NCI-H2171 treated with DMSO at 0.1 percent for 48 hours (cell line): ENCODE measurements at regions not wholly inside any gene's neighbourhood (a gene's known extent, or its start where the extent isn't known, plus 50 kb on each side); places are given as distances from the start of the nearest gene placed in this dataset.
"Not testable (repeated sequence)": the region's sequence is repeated elsewhere in the genome, so short reads cannot be mapped to it uniquely, and the experiment has no call there.

Experiments
- DNase-seq: peaks from one replicate; lab custom pipeline; 2025; lab: John Stamatoyannopoulos, UW

- DNase-seq, result no peak
These were observed 223.0 kb upstream of the EGLN3 start for GRCh38 chr14:34173916-34174315.

DNA sequence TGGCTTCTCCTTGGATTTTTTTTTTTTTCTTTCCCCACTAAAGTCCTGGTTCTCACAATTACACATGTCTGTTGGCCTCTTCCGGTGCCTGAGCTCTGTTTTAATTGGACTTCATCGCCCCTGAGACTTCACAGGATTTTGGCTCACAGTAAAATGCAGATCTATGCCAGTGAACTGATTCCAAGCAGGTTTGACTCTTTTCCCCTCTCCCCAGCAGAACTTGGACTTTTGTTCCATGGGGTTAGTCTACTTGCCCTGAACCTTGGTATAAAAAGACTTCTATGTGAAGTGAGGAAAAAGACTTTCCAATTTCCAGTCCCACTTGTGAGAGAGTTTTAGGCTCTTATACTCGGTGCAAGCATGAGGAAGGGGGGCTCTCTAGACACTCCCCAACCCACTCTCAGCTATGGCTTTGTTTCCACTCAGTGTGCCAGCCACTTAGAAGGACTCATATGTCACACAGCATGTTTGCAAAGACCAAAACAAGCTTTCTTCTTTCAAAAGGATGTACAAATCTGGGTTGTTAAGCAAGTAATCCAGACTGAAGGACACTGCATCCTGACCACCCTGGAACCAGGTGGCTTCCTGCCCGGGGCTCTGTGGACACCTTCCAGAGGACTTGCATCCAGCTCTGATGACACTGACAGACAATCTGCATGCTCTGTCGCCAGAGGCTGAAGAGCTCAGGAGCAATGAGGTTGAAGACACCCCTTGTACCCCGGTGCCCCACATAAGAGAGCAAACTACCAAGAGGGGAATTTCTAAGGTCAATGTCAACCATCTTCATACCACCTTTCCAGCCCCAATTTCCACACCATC is 221.9 kb upstream of the EGLN3 start:
- no peak for DNase-seq

DNA sequence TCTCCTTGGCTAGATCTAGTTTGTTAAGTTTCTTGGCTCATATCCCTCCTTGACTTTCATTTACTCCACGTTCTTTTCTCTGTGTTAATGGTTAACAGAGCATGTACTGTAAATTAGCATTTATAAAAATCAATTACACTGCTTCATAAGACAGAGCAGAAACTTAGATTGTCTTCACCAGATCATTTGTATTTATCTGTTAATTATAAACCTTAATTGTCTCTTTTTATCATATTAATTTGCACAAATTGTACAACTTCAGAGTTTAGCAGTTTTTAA is 221.2 kb upstream of the EGLN3 start:
- no peak for DNase-seq

GRCh38 chr14:34171431-34172172 is 220.7 kb upstream of the EGLN3 start:
- DNase-seq, result no peak

DNA sequence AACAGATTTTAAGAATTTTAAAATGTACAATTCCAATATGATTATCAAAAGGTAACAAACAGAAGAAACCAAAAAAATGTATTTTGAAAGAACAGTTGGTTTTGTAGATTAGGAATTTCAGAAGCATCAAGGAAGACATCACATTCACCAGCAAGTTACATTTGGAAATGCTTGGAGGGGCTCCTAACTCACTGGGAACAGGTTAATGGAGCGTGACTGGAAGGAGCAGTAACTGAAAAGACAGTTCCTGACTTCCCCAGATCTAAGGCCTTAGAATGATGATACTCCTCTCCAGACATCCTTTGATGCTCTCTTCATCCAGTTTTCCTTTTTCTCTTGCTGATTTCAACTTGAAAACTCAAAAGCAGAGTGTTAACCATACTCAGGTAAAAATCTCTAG is 220.0 kb upstream of the EGLN3 start:
- DNase-seq, result peak; percentile 14

GRCh38 chr14:34169561-34169960 is 218.7 kb upstream of the EGLN3 start:
- DNase-seq, result no peak

GRCh38 chr14:34168656-34169055 is 217.8 kb upstream of the EGLN3 start:
- no peak for DNase-seq

DNA sequence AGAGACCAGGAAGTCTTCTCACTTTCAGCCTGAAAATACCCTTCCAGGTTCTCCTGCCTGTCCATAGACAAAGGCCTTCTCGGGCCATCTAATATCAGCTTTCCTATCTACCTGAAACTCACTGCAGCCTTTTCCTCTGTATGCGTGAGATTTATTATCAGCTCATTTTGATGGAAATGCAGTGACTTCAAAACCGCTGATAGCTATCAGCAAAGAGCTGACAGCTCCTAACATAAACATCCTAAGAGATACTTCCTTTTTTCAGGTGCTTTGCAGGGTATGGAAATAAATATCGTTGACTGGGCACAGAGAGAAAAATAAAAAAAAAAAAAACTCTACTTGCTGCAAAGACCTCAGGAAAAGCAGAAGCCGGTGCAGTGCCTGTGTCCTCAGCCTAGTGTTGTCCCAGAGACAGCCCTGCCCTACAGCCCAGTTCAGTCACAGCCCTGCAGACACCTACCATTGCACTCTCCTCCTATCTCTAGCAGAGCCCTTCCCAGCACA is 215.0 kb upstream of the EGLN3 start:
- no peak for DNase-seq

- no peak for DNase-seq
These were observed 213.4 kb upstream of the EGLN3 start for GRCh38 chr14:34164162-34164864.

DNA sequence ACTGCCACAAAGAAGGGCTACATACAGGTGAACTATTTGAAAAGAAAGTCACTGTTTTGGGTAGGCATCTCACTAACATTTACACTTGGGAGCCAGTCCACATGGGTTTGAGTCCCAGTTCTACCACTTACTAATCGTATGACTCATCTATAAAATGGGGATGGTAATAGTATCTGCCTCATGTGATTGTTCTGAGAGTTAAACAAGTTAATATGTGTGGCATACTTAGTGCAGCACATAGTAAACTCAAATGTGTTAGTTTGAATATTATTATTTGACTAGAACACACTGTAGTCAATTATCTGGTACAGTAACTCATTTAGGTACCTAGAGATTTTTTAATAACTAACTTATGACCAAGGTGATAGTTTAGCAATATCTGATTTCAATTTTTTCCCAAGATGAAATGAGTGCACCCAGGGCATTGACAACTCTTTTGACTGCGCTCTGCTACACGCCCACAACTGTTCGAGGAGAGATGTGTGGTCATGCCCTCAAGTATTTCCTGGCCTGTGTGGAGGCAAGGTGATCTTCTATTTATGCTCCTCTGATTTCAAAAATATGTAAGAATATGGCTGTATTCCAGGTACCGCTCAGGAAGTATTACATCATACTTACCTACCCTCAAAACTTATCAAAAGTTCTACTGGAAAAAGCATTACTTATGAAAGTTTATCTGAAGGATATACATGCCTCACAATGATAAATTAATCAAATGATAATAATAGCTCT is 210.6 kb upstream of the EGLN3 start:
- DNase-seq, result no peak

DNA sequence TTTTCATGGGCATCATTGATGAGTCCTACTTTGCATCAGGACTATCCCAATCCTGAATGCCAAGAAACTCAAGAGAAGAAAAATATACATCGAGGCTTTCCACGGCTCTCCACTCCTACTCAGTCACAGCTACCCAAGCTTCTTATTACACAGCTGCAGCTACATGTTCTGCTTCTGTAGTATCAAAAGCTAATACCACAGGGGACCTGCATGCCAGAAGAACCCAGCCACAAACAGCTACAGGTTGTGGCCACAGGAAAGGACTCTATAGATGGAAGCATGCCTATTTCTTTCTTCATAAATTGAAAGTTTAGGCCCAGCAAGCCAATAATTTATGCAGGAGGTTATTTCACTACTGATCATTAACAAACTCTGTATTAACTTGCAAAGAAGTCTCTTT is 209.7 kb upstream of the EGLN3 start:
- DNase-seq, result no peak

DNA sequence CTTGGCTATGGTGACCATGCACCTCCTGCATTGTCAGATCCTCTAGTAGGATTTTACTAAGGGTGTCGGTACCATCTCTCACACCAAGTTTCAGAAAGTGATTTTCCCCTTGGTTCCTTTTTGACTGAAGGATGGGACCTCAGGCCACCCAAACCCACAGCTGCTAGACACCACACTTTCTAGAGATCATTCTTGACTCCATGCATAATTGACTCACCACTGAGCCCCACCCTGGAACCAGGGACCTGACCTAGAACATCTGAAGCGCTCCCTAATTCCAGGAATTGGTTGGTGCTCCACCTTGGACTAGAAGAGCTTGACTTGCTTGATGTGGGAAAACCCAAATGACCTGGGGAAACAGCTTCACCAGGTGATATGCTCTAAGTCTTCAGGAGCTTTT is 206.8 kb upstream of the EGLN3 start:
- no peak for DNase-seq

GRCh38 chr14:34147461-34147860 is 196.6 kb upstream of the EGLN3 start:
- DNase-seq, result no peak

DNA sequence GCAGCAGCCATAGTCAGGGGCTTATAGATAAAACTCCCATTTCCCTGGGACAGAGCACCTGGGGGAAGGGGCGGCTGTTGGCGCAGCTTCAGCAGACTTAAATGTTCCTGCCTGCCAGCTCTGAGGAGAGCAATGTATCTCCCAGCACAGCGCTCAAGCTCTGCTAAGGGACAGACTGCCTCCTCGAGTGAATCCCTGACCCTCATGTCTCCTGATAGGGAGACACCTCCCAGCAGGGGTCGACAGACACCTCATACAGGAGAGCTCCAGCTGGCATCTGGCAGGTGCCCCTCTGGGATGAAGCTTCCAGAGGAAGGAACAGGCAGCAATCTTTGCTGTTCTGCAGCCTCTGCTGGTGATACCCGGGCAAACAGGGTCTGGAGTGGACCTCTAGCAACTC is 189.3 kb upstream of the EGLN3 start:
- not testable (repeated sequence) for DNase-seq

GRCh38 chr14:34139160-34140121 is 188.6 kb upstream of the EGLN3 start:
- peak; percentile 78 for DNase-seq

DNA sequence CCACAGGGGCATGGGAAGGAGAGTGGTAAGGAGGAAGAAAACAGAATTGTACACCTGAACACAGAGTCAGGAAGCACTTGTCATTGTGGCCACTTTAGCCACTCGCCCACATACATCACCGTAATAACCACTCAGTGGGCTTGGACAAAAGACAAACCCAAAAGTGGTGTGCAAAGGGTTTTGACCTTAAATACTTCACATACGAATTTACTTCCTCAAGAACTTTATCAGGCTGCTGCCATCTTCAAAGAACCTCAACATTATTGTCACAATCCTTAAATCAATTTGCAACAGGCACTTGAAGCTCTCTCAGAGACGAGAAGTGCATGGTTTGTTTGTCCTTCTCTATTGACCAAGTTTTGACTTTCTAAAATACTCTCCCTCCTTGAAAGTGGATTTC is 187.3 kb upstream of the EGLN3 start:
- no peak for DNase-seq

GRCh38 chr14:34137001-34137745 is 186.3 kb upstream of the EGLN3 start:
- DNase-seq, result no peak

- DNase-seq, result no peak
These were observed 184.6 kb upstream of the EGLN3 start for GRCh38 chr14:34135492-34135891.

- no peak for DNase-seq
These were observed 183.6 kb upstream of the EGLN3 start for GRCh38 chr14:34134484-34134883.

- DNase-seq, result no peak
These were observed 179.2 kb upstream of the EGLN3 start for GRCh38 chr14:34129927-34130552.
